Smooth muscle cell (in vitro differentiated cells): ENCODE measurements at regions not wholly inside any gene's neighbourhood (a gene's known extent, or its start where the extent isn't known, plus 50 kb on each side); places are given as distances from the start of the nearest gene placed in this dataset.

ENCODE experiments used
- DNase-seq: peaks from one replicate; lab custom pipeline; 2025; ENCODE audit not compliant: unreplicated experiment; lab: John Stamatoyannopoulos, UW
- H2AFZ ChIP-seq: fragments of 200-600 bp; sonication (generic); 2 replicates; pipeline ENCODE4 v1.6.0; 2016; ENCODE audit warnings: antibody characterized with exemption, low read depth, mild to moderate bottlenecking
- H3F3A ChIP-seq: fragments of 200-600 bp; sonication (generic); 2 replicates; pipeline ENCODE4 v1.6.0; 2017; ENCODE audit warnings: antibody characterized with exemption, low read depth
- H3K27ac ChIP-seq: fragments of 200-600 bp; sonication (generic); 2 replicates; pipeline ENCODE4 v1.5.1; 2016; ENCODE audit warnings: low read depth, mild to moderate bottlenecking
- H3K27me3 ChIP-seq: fragments of 200-600 bp; sonication (generic); 2 replicates; pipeline ENCODE4 v1.6.1; 2016; ENCODE audit warnings: low read depth, mild to moderate bottlenecking
- H3K36me3 ChIP-seq: fragments of 200-600 bp; sonication (generic); 2 replicates; pipeline ENCODE4 v1.5.1; 2016; ENCODE audit warnings: low read depth
- H3K4me1 ChIP-seq: fragments of 200-600 bp; sonication (generic); 2 replicates; pipeline ENCODE4 v1.5.1; 2016; ENCODE audit warnings: low read depth
- H3K4me2 ChIP-seq: fragments of 200-600 bp; sonication (generic); 2 replicates; pipeline ENCODE4 v1.6.0; 2016; ENCODE audit warnings: mild to moderate bottlenecking
- H3K4me3 ChIP-seq: fragments of 200-600 bp; sonication (generic); 2 replicates; pipeline ENCODE4 v1.5.1; 2016; ENCODE audit warnings: mild to moderate bottlenecking
- H3K79me2 ChIP-seq: fragments of 200-600 bp; sonication (generic); 2 replicates; pipeline ENCODE4 v1.6.0; 2016; ENCODE audit warnings: low read depth, mild to moderate bottlenecking
- H3K9ac ChIP-seq: fragments of 200-600 bp; sonication (generic); 2 replicates; pipeline ENCODE4 v1.6.0; 2016; ENCODE audit warnings: low read depth
- H3K9me3 ChIP-seq: fragments of 200-600 bp; sonication (generic); replicated peaks from 2 replicates; pipeline ENCODE4 v1.5.1; 2016; ENCODE audit warnings: low read depth
- H4K20me1 ChIP-seq: fragments of 200-600 bp; sonication (generic); 2 replicates; pipeline ENCODE4 v1.6.0; 2016; ENCODE audit warnings: low read depth
- CTCF ChIP-seq: fragments of 200-600 bp; sonication (generic); IDR thresholded peaks from 2 replicates; pipeline ENCODE4 v1.5.1; 2017; ENCODE audit warnings: borderline replicate concordance, mild to moderate bottlenecking, antibody characterized with exemption; ENCODE audit not compliant: insufficient read depth, poor library complexity, severe bottlenecking
- WGBS: methylation state at CpG from one replicate; pipeline ENCODE4 v1.1.7; 2016; ENCODE audit warnings: low lambda C conversion rate; 5-methylcytosine and 5-hydroxymethylcytosine counted together

GRCh38 chr5:35357973-35358372 lies 127.7 kb upstream of the PRLR start:
- Histone ChIP-seq H4K20me1 (no peaks in the 10 kb centered on the region), H2AFZ (no peak overlapping the region)
- 96% methylated on average over 3 of the region's 3 CpGs for WGBS

GRCh38 chr5:35356725-35357124 lies 126.4 kb upstream of the PRLR start:
- peak overlapping the region; percentile 61 for H3K4me2 ChIP-seq
- H3K9me3 ChIP-seq: no peaks in the 10 kb centered on the region
- no peaks in the 10 kb centered on the region for H3K36me3 ChIP-seq
- H3K79me2 ChIP-seq: no peaks in the 10 kb centered on the region
- 26% methylated on average over 4 of the region's 4 CpGs for whole genome bisulfite sequencing
- H3K4me3 ChIP-seq: no peak overlapping the region
- H2AFZ ChIP-seq: peak overlapping the region; percentile 73
- no peak for TF ChIP-seq CTCF
- H3K27me3 ChIP-seq: no peaks in the 10 kb centered on the region
- no peaks in the 10 kb centered on the region for H3K4me1 ChIP-seq
- H4K20me1 ChIP-seq: no peaks in the 10 kb centered on the region
- H3K27ac ChIP-seq: peak overlapping the region; percentile 80
- DNase-seq: no peak
- no peak overlapping the region for H3K9ac ChIP-seq
- peaks cover 17% of the 10 kb centered on the region for H3F3A ChIP-seq

More at GRCh38 chr5:35357973-35358372, 127.7 kb upstream of the PRLR start:
- Histone ChIP-seq H3K9me3 (no peaks in the 10 kb centered on the region), H3K36me3 (no peaks in the 10 kb centered on the region), H3K4me1 (no peaks in the 10 kb centered on the region), H3F3A (peaks cover 17% of the 10 kb centered on the region), H3K27ac (no peak overlapping the region), H3K4me3 (no peak overlapping the region), H3K9ac (no peak overlapping the region), H3K4me2 (no peak overlapping the region), H3K27me3 (no peaks in the 10 kb centered on the region), H3K79me2 (no peaks in the 10 kb centered on the region)
- DNase-seq: no peak
- TF ChIP-seq CTCF: no peak

- WGBS: 0% methylated on average over 3 of the region's 3 CpGs
- H3K27me3 ChIP-seq: no peaks in the 10 kb centered on the region
- peak overlapping the region; percentile 80 for H3K27ac ChIP-seq
- peak overlapping the region; percentile 49 for H3K4me2 ChIP-seq
- TF ChIP-seq CTCF: no peak
- no peaks in the 10 kb centered on the region for H3K4me1 ChIP-seq
- H4K20me1 ChIP-seq: no peaks in the 10 kb centered on the region
- DNase-seq: peak; percentile 12
- H3K9me3 ChIP-seq: no peaks in the 10 kb centered on the region
- H3F3A ChIP-seq: peaks cover 17% of the 10 kb centered on the region
- no peaks in the 10 kb centered on the region for H3K79me2 ChIP-seq
- H2AFZ ChIP-seq: no peak overlapping the region
- no peak overlapping the region for H3K4me3 ChIP-seq
- H3K36me3 ChIP-seq: no peaks in the 10 kb centered on the region
- no peak overlapping the region for H3K9ac ChIP-seq
Measured at GRCh38 chr5:35354751-35355150, 124.5 kb upstream of the PRLR start.

GRCh38 chr5:35345222-35345621 lies 114.9 kb upstream of the PRLR start:
- no peak overlapping the region for H3K9ac ChIP-seq
- TF ChIP-seq CTCF: no peak
- DNase-seq: no peak
- no peaks in the 10 kb centered on the region for H3F3A ChIP-seq
- H3K36me3 ChIP-seq: no peaks in the 10 kb centered on the region
- 86% methylated on average over 1 of the region's 1 CpG for WGBS
- no peaks in the 10 kb centered on the region for H4K20me1 ChIP-seq
- H3K4me1 ChIP-seq: no peaks in the 10 kb centered on the region
- H3K79me2 ChIP-seq: no peaks in the 10 kb centered on the region
- no peak overlapping the region for H2AFZ ChIP-seq
- H3K4me2 ChIP-seq: no peak overlapping the region
- no peaks in the 10 kb centered on the region for H3K27me3 ChIP-seq
- no peak overlapping the region for H3K27ac ChIP-seq
- H3K9me3 ChIP-seq: no peaks in the 10 kb centered on the region
- no peak overlapping the region for H3K4me3 ChIP-seq
